ENCODE measurements at regions not wholly inside any gene's neighbourhood (a gene's known extent, or its start where the extent isn't known, plus 50 kb on each side); places are given as distances from the start of the nearest gene placed in this dataset.

DNA sequence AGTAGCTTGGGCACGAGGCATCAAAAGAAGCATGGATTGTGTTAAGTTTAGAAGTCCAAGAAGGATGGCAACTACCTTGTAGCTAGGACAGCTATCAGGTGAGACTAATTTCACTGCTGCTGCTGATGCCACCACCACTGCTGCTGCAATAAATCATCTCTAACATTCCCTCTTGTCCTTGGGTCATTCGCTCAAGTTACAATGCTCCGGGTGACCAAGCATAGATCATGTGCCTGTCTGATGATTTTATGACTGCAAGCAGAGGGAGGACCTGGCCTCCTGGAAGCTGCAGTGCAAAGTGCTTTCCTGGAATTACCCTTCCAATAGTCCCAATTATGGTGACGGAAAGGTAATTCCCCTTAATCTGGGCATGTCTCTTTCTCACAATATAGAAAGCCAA, 334.4 kb downstream of the PRELID2 start:
- H3K9me3 Mint-ChIP-seq (ENCODE audit: unreplicated experiment) = no peaks in the 10 kb centered on the region
- H3K4me3 Mint-ChIP-seq (ENCODE audit: unreplicated experiment) = no peak overlapping the region
- no peak overlapping the region for H3K27ac Mint-ChIP-seq (ENCODE audit: unreplicated experiment)
- H3K27me3 Mint-ChIP-seq (ENCODE audit: insufficient read depth, unreplicated experiment) = no peaks in the 10 kb centered on the region
- no TSS peak for BruUV-seq (replicated peaks)
- no peaks in the 10 kb centered on the region for H3K36me3 Mint-ChIP-seq (ENCODE audit: insufficient read depth, unreplicated experiment)
- peak in 1 of 2 experiments; percentile 57 for DNase-seq
- no peaks in the 10 kb centered on the region for H3K9me3 ChIP-seq
- ChIA-PET POLR2A (no interaction called here), CTCF (no interaction called here)
- no peaks in the 10 kb centered on the region for H3K4me1 Mint-ChIP-seq (ENCODE audit: low read depth, unreplicated experiment)
- TF ChIP-seq, protein P1, sequence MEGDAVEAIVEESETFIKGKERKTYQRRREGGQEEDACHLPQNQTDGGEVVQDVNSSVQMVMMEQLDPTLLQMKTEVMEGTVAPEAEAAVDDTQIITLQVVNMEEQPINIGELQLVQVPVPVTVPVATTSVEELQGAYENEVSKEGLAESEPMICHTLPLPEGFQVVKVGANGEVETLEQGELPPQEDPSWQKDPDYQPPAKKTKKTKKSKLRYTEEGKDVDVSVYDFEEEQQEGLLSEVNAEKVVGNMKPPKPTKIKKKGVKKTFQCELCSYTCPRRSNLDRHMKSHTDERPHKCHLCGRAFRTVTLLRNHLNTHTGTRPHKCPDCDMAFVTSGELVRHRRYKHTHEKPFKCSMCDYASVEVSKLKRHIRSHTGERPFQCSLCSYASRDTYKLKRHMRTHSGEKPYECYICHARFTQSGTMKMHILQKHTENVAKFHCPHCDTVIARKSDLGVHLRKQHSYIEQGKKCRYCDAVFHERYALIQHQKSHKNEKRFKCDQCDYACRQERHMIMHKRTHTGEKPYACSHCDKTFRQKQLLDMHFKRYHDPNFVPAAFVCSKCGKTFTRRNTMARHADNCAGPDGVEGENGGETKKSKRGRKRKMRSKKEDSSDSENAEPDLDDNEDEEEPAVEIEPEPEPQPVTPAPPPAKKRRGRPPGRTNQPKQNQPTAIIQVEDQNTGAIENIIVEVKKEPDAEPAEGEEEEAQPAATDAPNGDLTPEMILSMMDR (IDR thresholded peaks at IDR 0.05; ENCODE audit: insufficient read depth in 1 of 2, low read depth in 1 of 2, low read length in 1 of 2, severe bottlenecking in 1 of 2, unreplicated experiment in 1 of 2) = no peak
- no peaks in the 10 kb centered on the region for H3K36me3 ChIP-seq (ENCODE audit: control insufficient read depth, insufficient read depth, low read length)
- H3K4me3 ChIP-seq (ENCODE audit: low read depth, low read length) = no peak overlapping the region
- no peaks in the 10 kb centered on the region for H3K4me1 ChIP-seq
- intact Hi-C loops (cut with micrococcal nuclease; ENCODE audit: unreplicated experiment) = loop anchor here (1.0 kb wide), 1 partner anchor 23 kb away; no protein-coding TSS in a partner anchor
- H3K27me3 ChIP-seq (replicated peaks; ENCODE audit: control insufficient read depth, insufficient read depth, low read length) = no peaks in the 10 kb centered on the region

DNA sequence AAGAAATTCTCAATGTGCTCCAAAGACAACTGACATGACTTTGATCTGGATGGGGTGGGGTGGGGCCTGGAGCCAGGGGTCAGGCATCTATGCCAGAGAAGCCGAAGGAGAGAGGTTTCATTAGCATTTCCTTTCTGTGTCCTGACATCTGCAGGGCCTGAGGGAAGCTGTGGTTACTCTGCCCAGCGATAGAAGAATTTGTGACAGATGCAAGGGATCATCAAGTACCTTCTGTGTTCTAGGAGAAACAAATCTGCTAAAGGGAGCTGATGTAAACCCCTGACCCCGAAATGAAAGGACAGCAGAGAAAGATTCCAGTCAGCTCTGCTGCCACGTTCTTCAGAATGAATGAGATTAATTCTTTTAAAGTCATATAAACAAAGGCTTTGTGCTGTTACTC, 335.7 kb downstream of the PRELID2 start:
- Mint-ChIP-seq H3K27me3 (ENCODE audit: insufficient read depth, unreplicated experiment) (no peaks in the 10 kb centered on the region), H3K36me3 (ENCODE audit: insufficient read depth, unreplicated experiment) (no peaks in the 10 kb centered on the region), H3K9me3 (ENCODE audit: unreplicated experiment) (no peaks in the 10 kb centered on the region), H3K27ac (ENCODE audit: unreplicated experiment) (no peak overlapping the region), H3K4me1 (ENCODE audit: low read depth, unreplicated experiment) (no peaks in the 10 kb centered on the region), H3K4me3 (ENCODE audit: unreplicated experiment) (no peak overlapping the region)
- DNase-seq = no peak
- POLR2A ChIA-PET = no interaction called here
- H3K9me3 ChIP-seq = no peaks in the 10 kb centered on the region
- H3K36me3 ChIP-seq (ENCODE audit: control insufficient read depth, insufficient read depth, low read length) = no peaks in the 10 kb centered on the region
- H3K27me3 ChIP-seq (replicated peaks; ENCODE audit: control insufficient read depth, insufficient read depth, low read length) = no peaks in the 10 kb centered on the region
- CTCF ChIA-PET = no interaction called here
- intact Hi-C loops (cut with micrococcal nuclease; ENCODE audit: unreplicated experiment) = no loop called here
- no TSS peak for BruUV-seq (replicated peaks)
- TF ChIP-seq, protein P1 (IDR thresholded peaks at IDR 0.05; ENCODE audit: insufficient read depth in 1 of 2, low read depth in 1 of 2, low read length in 1 of 2, severe bottlenecking in 1 of 2, unreplicated experiment in 1 of 2) = no peak
- H3K4me1 ChIP-seq = no peaks in the 10 kb centered on the region
- H3K4me3 ChIP-seq (ENCODE audit: low read depth, low read length) = no peak overlapping the region

DNA sequence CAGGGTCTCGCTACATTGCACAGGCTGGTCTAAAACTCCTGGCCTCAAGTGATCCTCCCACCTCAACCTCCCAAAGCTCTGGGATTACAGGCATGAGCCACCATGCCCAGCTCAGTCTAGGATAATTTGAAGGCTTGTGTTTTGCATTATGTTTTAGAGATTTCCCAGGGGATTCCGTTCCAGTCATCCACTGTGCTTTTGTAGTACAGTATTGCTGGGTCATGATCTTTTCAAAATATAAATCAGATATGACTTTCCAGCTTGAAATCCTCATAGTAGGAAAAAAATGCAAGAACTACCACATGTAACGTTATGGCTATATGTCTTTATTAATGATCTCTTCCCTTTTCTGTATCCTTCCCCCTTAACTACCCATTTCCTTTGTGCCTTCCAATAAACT, 338.1 kb downstream of the PRELID2 start:
- no peaks in the 10 kb centered on the region for H3K27me3 ChIP-seq (replicated peaks; ENCODE audit: control insufficient read depth, insufficient read depth, low read length)
- ChIA-PET CTCF (no interaction called here), POLR2A (no interaction called here)
- no peaks in the 10 kb centered on the region for H3K4me1 Mint-ChIP-seq (ENCODE audit: low read depth, unreplicated experiment)
- H3K9me3 Mint-ChIP-seq (ENCODE audit: unreplicated experiment) = no peaks in the 10 kb centered on the region
- no peaks in the 10 kb centered on the region for H3K4me1 ChIP-seq
- H3K27me3 Mint-ChIP-seq (ENCODE audit: insufficient read depth, unreplicated experiment) = no peaks in the 10 kb centered on the region
- H3K4me3 ChIP-seq (ENCODE audit: low read depth, low read length) = no peak overlapping the region
- DNase-seq = no peak
- TF ChIP-seq, protein P1 (IDR thresholded peaks at IDR 0.05; ENCODE audit: insufficient read depth in 1 of 2, low read depth in 1 of 2, low read length in 1 of 2, severe bottlenecking in 1 of 2, unreplicated experiment in 1 of 2) = no peak
- no peaks in the 10 kb centered on the region for H3K9me3 ChIP-seq
- no peaks in the 10 kb centered on the region for H3K36me3 Mint-ChIP-seq (ENCODE audit: insufficient read depth, unreplicated experiment)
- H3K36me3 ChIP-seq (ENCODE audit: control insufficient read depth, insufficient read depth, low read length) = no peaks in the 10 kb centered on the region
- no peak overlapping the region for H3K27ac Mint-ChIP-seq (ENCODE audit: unreplicated experiment)
- BruUV-seq (replicated peaks) = no TSS peak
- H3K4me3 Mint-ChIP-seq (ENCODE audit: unreplicated experiment) = no peak overlapping the region
- intact Hi-C loops (cut with micrococcal nuclease; ENCODE audit: unreplicated experiment) = no loop called here
